ENCODE measurements at regions not wholly inside any gene's neighbourhood (a gene's known extent, or its start where the extent isn't known, plus 50 kb on each side); places are given as distances from the start of the nearest gene placed in this dataset.
"Not testable (repeated sequence)": the region's sequence is repeated elsewhere in the genome, so short reads cannot be mapped to it uniquely, and the experiment has no call there.

GRCh38 chr3:81068546-81068945 is 692.9 kb downstream of the GBE1 start:
- DNase-seq (ENCODE audit: low read depth in 4 of 4, low spot score in 3 of 4) = no peak

- DNase-seq (ENCODE audit: low read depth in 4 of 4, low spot score in 3 of 4) = no peak
Observed at GRCh38 chr3:81063896-81064295, 697.5 kb downstream of the GBE1 start.

GRCh38 chr3:81051133-81051532 is 710.3 kb downstream of the GBE1 start:
- DNase-seq (ENCODE audit: low read depth in 4 of 4, low spot score in 3 of 4) = not testable (repeated sequence)

GRCh38 chr3:81048058-81048665 is 713.3 kb downstream of the GBE1 start:
- no peak for DNase-seq (ENCODE audit: low read depth in 4 of 4, low spot score in 3 of 4)

DNA sequence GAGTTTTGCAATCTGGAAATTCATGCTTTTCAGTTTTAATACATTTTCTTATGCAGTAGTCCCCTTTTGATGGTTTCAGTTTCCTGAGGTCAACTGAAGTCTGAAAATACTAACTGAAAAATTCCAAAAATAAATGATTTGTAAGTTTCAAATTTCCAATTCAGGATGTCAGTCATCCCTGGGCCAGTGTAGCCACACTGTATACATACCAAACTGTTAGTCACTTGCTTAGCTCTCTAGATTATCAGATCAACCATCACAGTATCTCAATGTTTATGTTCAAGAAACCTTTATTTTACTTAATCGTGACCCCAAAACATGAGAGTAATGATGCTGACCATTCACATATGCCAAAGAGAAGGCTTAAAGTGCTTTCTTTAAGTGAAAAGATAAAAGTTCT is 715.5 kb downstream of the GBE1 start:
- DNase-seq (ENCODE audit: low read depth in 4 of 4, low spot score in 3 of 4) = no peak

DNA sequence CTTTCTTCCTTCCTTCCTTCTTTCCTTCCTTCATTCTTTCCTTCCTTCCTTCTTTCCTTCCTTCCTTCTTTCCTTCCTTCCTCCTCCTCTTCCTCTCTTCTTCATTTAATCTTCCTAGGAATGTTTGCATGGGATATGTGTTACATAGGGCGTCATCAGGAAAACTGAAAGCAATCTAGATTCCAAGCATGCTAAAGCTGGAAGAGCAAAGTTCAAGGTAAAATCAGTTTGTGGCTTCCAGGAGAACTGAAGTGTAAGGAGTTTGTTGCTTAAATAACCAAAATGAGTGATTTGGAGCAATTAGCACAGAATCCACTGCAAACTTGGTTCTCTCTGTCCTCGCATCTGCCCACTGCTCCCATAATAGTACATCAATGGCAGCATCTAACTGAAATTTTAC is 716.2 kb downstream of the GBE1 start:
- no peak for DNase-seq (ENCODE audit: low read depth in 4 of 4, low spot score in 3 of 4)

- no peak for DNase-seq (ENCODE audit: low read depth in 4 of 4, low spot score in 3 of 4)
Observed at GRCh38 chr3:81043660-81044199, 717.7 kb downstream of the GBE1 start.

- no peak for DNase-seq (ENCODE audit: low read depth in 4 of 4, low spot score in 3 of 4)
Observed at GRCh38 chr3:81043009-81043408, 718.4 kb downstream of the GBE1 start.

GRCh38 chr3:81041331-81041730 is 720.1 kb downstream of the GBE1 start:
- no peak for DNase-seq (ENCODE audit: low read depth in 4 of 4, low spot score in 3 of 4)

GRCh38 chr3:81040107-81040506 is 721.3 kb downstream of the GBE1 start:
- DNase-seq (ENCODE audit: low read depth in 4 of 4, low spot score in 3 of 4) = no peak

DNA sequence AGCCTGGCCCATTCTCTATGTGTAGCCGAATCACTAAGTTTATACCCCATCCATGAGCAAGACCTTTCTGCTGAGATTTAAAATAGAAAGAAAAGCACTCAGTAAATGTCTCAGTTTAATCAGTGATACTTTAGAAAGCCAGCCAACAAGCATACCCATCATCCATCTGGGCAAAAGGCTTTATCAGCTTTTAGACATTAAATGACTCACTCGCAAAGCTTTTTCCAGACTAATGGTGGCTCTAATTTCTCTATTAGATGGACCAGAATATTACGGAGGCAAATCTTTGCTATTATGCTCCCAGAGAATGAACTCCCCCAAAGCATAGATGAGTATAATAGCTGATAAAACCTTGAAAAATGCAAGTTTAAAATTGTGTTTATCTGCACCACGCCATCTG is 727.8 kb downstream of the GBE1 start:
- DNase-seq (ENCODE audit: low read depth in 4 of 4, low spot score in 3 of 4) = no peak

- no peak for DNase-seq (ENCODE audit: low read depth in 4 of 4, low spot score in 3 of 4)
Observed at GRCh38 chr3:81033185-81033584, 728.3 kb downstream of the GBE1 start.

GRCh38 chr3:81029861-81030260 is 731.6 kb downstream of the GBE1 start:
- no peak for DNase-seq (ENCODE audit: low read depth in 4 of 4, low spot score in 3 of 4)

- DNase-seq (ENCODE audit: low read depth in 4 of 4, low spot score in 3 of 4) = no peak
Observed at GRCh38 chr3:81027344-81027743, 734.1 kb downstream of the GBE1 start.

DNA sequence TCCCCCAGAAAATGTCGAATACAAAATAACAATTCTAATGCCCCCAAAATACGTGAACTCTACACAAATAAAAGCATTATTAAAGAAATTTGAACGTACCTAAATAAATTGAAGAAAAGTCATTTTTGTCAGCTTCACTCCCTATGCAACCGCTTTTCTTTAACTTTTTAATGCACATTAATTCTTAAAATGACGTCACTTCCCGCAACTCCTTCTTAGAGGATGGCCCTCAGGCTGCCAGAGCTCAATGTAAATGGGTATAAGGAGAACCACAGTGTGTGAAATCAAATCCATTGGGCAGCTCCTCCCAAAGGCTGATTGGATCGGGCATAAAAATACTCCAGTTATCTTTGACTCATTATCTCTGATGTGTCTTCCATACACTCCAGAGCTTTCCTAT is 736.9 kb downstream of the GBE1 start:
- DNase-seq (ENCODE audit: low read depth in 4 of 4, low spot score in 3 of 4) = no peak

- no peak for DNase-seq (ENCODE audit: low read depth in 4 of 4, low spot score in 3 of 4)
Observed at GRCh38 chr3:81022339-81022738, 739.1 kb downstream of the GBE1 start.

GRCh38 chr3:81013360-81013759 is 748.1 kb downstream of the GBE1 start:
- no peak for DNase-seq (ENCODE audit: low read depth in 4 of 4, low spot score in 3 of 4)

DNA sequence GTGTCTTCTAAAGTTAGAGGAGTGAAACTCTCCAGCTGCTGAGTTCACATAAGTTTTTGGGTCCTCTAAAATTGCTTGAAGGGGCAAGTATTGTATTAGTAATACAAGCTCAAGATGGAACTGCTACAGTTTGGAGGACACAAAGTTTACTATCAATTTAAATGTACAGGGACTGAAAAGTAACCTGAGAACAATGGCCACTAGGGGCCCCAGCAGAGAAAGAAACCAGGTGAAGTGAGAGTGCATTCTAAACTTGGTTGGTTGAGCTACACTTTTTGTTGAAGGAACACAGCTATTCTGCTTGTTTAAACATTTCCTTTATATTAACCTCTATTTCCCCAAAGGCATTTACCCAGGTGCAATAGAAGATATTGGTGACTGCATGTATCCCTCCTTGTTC is 755.5 kb downstream of the GBE1 start:
- DNase-seq (ENCODE audit: low read depth in 4 of 4, low spot score in 3 of 4) = no peak

GRCh38 chr3:81003817-81004216 is 757.6 kb downstream of the GBE1 start:
- DNase-seq (ENCODE audit: low read depth in 4 of 4, low spot score in 3 of 4) = no peak

- no peak for DNase-seq (ENCODE audit: low read depth in 4 of 4, low spot score in 3 of 4)
Observed at GRCh38 chr3:81003008-81003645, 758.3 kb downstream of the GBE1 start.

- DNase-seq (ENCODE audit: low read depth in 4 of 4, low spot score in 3 of 4) = no peak
Observed at GRCh38 chr3:80999481-80999880, 762.0 kb downstream of the GBE1 start.

GRCh38 chr3:80998022-80998421 is 763.4 kb downstream of the GBE1 start:
- DNase-seq (ENCODE audit: low read depth in 4 of 4, low spot score in 3 of 4) = no peak

GRCh38 chr3:80997622-80998021 is 763.8 kb downstream of the GBE1 start:
- no peak for DNase-seq (ENCODE audit: low read depth in 4 of 4, low spot score in 3 of 4)

All from left renal pelvis (tissue), 4 donors.